Stimulated activated CD4-positive, alpha-beta T cell treated with anti-CD3 and anti-CD28 coated beads, Interleukin-12 subunit alpha, Interleukin-12 subunit beta, amount 100 ng/mL, for 24 hours (primary cell): ENCODE measurements at regions not wholly inside any gene's neighbourhood (a gene's known extent, or its start where the extent isn't known, plus 50 kb on each side); places are given as distances from the start of the nearest gene placed in this dataset.
"Not testable (repeated sequence)": the region's sequence is repeated elsewhere in the genome, so short reads cannot be mapped to it uniquely, and the experiment has no call there.

Source experiments
- DNase-seq, 2 experiments: peaks; one replicate each; pipeline ENCODE4 v3.0.0-alpha.2; 2020; ENCODE audit warnings: low read depth in 2 of 2

DNA sequence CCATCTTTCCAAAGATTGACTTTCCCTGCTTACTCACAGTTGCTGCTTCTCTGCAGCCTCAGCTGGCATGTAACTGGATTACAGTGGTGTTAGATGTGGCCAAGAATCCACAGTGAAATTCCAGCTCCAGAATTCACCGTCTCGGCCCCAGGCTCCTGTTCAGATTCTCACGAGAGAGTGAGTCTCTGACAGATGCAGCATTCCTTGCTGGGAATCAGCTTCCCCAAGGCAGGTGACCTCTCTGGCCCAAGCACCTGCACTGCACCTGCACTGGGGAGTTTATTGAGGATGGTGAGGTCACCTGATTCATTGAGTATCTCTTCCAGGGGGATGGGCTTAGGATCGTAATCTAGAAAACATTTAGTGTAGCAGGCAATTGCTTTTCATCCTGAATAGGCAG is 600.5 kb upstream of the RBFOX1 start:
- no peak for DNase-seq

- DNase-seq, result no peak
Observed at GRCh38 chr16:6728381-6728780, 604.3 kb upstream of the RBFOX1 start.

DNA sequence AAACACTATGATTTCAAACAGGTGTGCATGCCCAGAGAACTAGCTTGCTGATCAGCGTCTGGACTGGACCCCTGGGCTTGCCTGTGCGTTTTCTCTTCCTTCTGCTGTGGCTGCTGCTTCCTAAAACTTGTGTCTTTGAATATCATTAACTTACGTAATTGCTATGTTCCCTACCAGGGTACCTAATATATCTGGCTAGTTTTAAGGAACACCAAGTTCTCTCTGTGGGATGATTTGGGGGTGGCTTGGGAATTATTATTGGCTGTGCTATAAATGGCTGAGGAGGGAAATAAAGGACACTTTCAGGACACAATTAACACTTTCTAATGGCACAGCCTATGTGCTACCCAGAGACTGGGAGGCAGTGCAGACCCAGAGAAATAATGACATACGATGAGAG is 606.0 kb upstream of the RBFOX1 start:
- DNase-seq, result no peak

GRCh38 chr16:6725634-6726331 is 606.9 kb upstream of the RBFOX1 start:
- DNase-seq, result no peak

GRCh38 chr16:6725206-6725605 is 607.4 kb upstream of the RBFOX1 start:
- DNase-seq, result not testable (repeated sequence)

DNA sequence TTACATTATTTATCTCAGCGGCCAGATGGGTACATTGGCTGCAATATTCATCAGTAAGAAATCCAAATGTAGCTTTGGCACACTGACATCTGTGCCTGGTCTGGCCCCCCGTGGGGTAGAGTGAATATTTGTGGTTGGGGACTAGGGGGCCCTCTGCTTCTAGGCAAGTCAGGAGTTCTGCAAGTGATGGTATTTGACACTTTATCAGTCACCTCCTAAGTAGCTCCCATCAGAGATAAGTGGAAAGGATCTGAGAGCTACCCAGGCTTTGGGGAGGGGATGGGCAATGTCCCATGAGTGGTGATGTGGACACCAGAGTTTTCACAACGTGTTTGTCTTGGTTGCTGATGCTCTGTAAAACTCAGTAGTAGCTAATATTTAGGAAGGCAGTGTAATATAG is 609.9 kb upstream of the RBFOX1 start:
- no peak for DNase-seq

GRCh38 chr16:6714510-6714909 is 618.1 kb upstream of the RBFOX1 start:
- no peak for DNase-seq

DNA sequence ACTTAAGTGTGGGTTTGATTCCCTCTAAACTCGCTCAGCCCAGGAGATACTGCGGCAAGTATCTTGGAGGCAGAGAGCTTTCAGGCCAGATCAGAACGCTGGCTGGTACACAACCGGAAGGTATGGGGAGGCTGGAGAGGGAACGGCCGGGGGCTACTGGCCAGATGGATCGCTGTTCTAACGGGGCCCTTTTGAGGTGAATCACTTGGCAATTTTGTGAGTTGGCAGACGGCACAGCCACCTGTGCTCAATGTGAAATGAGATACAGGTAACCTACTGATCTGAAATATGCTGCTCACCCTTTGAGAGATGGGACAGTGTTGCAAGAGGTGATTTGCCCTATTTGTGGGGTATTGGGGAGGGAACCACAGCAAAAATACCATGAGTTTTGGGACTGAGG is 622.9 kb upstream of the RBFOX1 start:
- no peak for DNase-seq

DNA sequence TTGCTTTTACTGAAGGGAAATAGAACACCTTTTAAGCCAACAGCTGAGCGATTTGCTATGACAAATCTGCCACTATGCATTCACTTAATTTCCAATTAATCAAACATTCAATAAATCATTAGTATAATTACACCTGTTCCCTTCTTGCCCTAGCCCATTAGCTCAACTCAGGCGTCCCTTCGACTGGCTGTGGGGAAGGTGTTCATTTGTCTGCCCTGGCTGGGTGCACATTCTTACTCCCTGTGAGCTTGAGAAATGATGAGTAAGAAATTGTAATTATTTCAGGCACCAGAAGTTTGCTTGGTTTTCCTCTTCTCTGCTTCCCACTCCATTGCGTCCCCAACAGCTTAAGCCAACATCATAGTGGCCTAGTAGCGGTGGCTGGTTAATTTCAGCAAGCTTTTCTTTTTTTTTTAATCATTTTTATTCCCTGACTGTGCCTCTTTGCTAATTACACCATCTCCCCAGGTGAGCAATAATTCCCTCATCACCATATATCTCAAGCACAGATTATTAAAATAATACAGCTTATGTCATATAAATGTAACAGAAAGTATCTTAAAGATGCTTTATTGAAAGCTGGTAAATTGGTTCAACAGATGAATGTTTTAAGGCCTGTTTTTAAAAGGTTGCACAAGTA is 623.9 kb upstream of the RBFOX1 start:
- DNase-seq, result no peak

DNA sequence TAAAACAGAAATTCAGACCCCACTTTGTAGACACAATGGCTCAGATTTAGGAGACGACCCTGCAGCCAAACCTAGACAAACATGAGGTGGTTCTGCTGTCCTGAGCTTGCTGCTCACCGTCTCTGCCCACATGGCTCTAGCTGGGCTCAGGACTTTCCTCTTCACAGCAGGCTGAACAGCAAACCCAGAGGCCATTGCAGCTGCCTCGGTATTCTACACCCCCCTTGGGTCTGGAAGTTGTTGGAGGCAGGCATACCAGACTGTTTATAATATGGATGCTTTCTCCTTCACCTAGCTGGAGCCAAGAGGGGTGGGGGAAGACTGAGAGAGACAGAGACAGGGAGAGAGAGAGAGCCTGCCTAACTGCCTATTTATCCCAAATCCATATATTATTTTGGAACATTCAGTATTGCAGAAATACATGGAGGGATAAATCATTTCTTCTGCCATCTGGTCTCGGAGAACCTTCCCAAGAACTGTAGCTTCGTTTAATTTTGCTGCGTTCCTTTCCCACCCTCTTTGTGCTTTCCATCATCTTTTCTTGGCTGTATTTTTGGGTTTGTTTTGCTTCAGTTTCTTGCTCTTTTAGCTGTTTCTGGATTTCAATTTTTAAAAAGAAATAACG is 628.2 kb upstream of the RBFOX1 start:
- DNase-seq, result no peak

- DNase-seq, result no peak
Observed at GRCh38 chr16:6701096-6701495, 631.5 kb upstream of the RBFOX1 start.

DNA sequence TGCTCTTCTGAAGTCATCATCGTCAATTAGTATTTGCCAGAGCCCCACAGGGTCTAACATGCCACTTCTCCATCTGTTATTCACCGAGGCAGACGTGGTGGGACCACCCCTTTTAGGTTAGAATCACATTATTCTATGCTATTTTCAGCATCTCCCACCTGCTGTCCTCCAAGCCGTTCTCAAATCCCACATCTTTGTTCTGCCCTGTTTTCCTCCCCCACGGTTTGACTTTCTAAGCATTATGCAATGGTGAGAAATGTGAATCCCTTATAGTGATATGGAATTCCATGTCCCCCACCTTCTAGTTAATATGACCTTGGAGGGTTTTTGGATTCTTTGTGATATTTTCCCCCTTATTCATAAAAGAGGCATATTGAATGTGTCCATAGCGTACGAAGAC is 634.1 kb upstream of the RBFOX1 start:
- no peak for DNase-seq

DNA sequence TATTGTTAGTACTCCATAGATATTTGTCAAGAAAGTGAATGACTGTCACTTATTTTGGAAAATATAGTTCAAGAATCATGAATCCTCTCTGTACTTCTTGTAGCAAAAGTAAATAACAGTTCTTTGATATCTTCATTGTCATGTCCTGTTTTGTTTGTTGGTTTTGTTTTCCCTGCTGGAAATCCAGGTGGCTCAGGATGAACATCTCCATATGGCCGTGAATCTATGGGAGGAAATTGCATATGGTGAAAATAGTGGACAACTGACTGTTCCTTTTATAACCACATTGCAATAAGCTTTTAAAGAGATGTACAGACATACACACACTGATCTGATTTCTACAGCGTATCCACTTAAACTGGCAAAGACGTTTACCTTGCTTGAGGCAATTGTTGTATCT is 637.0 kb upstream of the RBFOX1 start:
- no peak for DNase-seq

GRCh38 chr16:6694636-6695035 is 638.0 kb upstream of the RBFOX1 start:
- DNase-seq, result no peak

DNA sequence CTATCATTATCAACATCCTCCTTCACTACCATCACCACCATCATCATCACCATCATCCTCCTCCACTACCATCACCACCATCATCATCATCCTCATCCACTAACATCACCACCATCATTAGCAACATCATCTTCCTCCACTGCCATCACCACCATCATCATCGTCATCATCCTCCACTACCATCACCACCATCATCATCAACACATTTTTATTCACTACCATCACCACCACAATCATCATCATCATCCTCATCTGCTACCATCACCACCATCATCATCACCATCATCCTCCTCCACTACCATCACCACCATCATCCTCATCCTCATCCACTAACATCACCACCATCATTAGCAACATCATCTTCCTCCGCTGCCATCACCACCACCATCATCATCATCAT is 639.2 kb upstream of the RBFOX1 start:
- not testable (repeated sequence) for DNase-seq

- no peak for DNase-seq
Observed at GRCh38 chr16:6692874-6693273, 639.8 kb upstream of the RBFOX1 start.

GRCh38 chr16:6690741-6691140 is 641.9 kb upstream of the RBFOX1 start:
- no peak for DNase-seq

GRCh38 chr16:6689643-6690042 is 643.0 kb upstream of the RBFOX1 start:
- DNase-seq, result no peak

DNA sequence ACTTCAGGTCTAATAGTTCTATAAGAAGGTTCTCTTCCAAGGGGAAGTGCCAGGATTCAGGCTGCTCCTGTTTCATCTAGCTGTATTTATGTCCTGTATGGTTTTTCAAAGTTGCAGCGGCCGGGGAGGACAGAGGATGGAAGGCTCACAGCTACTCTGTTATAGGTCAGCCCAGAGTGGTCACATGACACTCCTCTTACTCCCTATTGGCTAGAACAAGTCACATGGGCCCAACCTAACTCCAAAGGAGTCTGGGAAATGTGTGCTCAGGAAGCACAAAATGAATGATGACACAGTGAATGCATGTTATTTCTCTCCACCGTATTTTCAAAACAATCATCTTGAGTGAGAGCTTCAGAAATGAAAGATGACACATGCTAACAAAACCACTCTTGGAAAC is 645.1 kb upstream of the RBFOX1 start:
- no peak for DNase-seq

DNA sequence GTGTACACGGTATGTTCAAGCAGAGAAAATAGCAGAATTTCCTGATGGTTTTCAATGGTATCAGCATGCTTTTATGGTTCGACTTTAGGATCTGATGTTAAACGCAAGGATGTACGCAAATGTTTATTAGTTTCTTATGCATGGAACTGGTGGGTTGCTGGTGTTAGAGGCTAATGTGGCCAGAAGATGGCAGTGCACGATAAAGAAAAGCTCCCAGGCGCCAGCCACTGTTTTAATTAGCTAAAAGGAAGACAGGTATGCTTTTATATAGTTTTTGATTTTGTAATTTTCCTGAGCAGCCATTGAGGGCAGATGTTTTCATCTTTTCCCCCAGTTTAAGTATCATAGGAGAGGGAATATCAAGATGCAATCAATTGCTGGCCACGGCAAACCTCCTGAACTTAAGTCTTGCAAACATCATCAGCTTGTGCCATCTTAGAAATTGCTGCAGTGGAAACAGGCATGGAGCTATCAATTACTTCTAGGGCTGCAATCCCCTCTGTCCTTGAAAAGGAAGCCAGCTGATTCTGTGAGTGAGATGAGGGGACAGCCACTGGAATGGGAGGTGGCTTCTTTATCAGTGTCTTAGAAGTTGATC is 648.5 kb upstream of the RBFOX1 start:
- peak in 1 of 2 experiments; percentile 3 for DNase-seq

- peak in 1 of 2 experiments; percentile 9 for DNase-seq
Observed at GRCh38 chr16:6682142-6682811, 650.4 kb upstream of the RBFOX1 start.

DNA sequence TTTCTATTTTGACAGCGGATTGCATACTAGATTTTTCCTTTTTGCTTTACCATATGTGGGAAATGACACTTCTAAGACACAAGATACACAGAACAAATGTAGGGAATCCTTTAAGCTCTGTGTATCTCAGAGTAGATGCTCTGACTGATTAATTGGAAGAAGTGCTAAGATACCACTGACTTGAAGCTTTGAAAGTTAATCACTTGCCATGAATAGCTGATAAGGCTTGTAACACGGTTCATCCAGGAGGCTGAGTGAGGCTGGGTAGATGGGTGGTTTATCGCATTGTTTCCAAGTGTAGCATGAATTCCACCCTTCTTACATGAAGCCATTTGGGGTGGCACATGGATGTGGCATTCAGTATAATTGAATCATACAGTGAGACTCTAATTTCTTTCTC is 654.1 kb upstream of the RBFOX1 start:
- no peak for DNase-seq
